ENCODE measurements at regions not wholly inside any gene's neighbourhood (a gene's known extent, or its start where the extent isn't known, plus 50 kb on each side); places are given as distances from the start of the nearest gene placed in this dataset.

- TF ChIP-seq PATZ1 (CRISPR knock-in tag; IDR thresholded peaks at IDR 0.05; ENCODE audit: borderline replicate concordance) (no peak), PPARA (CRISPR knock-in tag; IDR thresholded peaks at IDR 0.05; ENCODE audit: borderline replicate concordance) (no peak), TCF4 (CRISPR knock-in tag; IDR thresholded peaks at IDR 0.05; ENCODE audit: borderline replicate concordance) (no peak), CREB5 (CRISPR knock-in tag; IDR thresholded peaks at IDR 0.05; ENCODE audit: low read depth) (no peak), ARNTL (CRISPR knock-in tag; IDR thresholded peaks at IDR 0.05; ENCODE audit: borderline replicate concordance, low read depth) (no peak), CSRNP3 (CRISPR knock-in tag; IDR thresholded peaks at IDR 0.05) (no peak), ISL1 (CRISPR knock-in tag; IDR thresholded peaks at IDR 0.05) (no peak), POU6F1 (CRISPR knock-in tag; IDR thresholded peaks at IDR 0.05; ENCODE audit: borderline replicate concordance, low read depth) (no peak)
- ATAC-seq: no peak
These were observed 599.5 kb upstream of the KCNMB2 start for GRCh38 chr3:177936721-177937120.

GRCh38 chr3:177942911-177943310 is 593.3 kb upstream of the KCNMB2 start:
- TF ChIP-seq TOX (CRISPR knock-in tag; IDR thresholded peaks at IDR 0.05; ENCODE audit: borderline replicate concordance) (no peak), CREB5 (CRISPR knock-in tag; IDR thresholded peaks at IDR 0.05; ENCODE audit: low read depth) (no peak), TCF4 (CRISPR knock-in tag; IDR thresholded peaks at IDR 0.05; ENCODE audit: borderline replicate concordance) (no peak), OSR1 (CRISPR knock-in tag; IDR thresholded peaks at IDR 0.05) (no peak), PATZ1 (CRISPR knock-in tag; IDR thresholded peaks at IDR 0.05; ENCODE audit: borderline replicate concordance) (no peak), ARNTL (CRISPR knock-in tag; IDR thresholded peaks at IDR 0.05; ENCODE audit: borderline replicate concordance, low read depth) (no peak), POU6F1 (CRISPR knock-in tag; IDR thresholded peaks at IDR 0.05; ENCODE audit: borderline replicate concordance, low read depth) (no peak), ZC3H10 (CRISPR knock-in tag; IDR thresholded peaks at IDR 0.05) (no peak), ZFP3 (CRISPR knock-in tag; IDR thresholded peaks at IDR 0.05) (no peak), SNAI2 (CRISPR knock-in tag; IDR thresholded peaks at IDR 0.05) (no peak), PPARA (CRISPR knock-in tag; IDR thresholded peaks at IDR 0.05; ENCODE audit: borderline replicate concordance) (no peak), ZFP30 (CRISPR knock-in tag; IDR thresholded peaks at IDR 0.05) (no peak), TSHZ2 (CRISPR knock-in tag; IDR thresholded peaks at IDR 0.05) (no peak), RARB (CRISPR knock-in tag; IDR thresholded peaks at IDR 0.05) (no peak), GLIS3 (CRISPR knock-in tag; IDR thresholded peaks at IDR 0.05) (no peak), ZNF70 (CRISPR knock-in tag; IDR thresholded peaks at IDR 0.05) (no peak), ZNF8 (CRISPR knock-in tag; IDR thresholded peaks at IDR 0.05) (no peak), ESRRG (CRISPR knock-in tag; IDR thresholded peaks at IDR 0.05) (no peak)

More at GRCh38 chr3:177942911-177943310, 593.3 kb upstream of the KCNMB2 start:
- ATAC-seq: no peak

All from SK-N-SH treated with all-trans-retinoic acid at 6 μM for 48 hours (cell line).